Panc1 (cell line): ENCODE measurements at regions not wholly inside any gene's neighbourhood (a gene's known extent, or its start where the extent isn't known, plus 50 kb on each side); places are given as distances from the start of the nearest gene placed in this dataset.
"Not testable (repeated sequence)": the region's sequence is repeated elsewhere in the genome, so short reads cannot be mapped to it uniquely, and the experiment has no call there.

Source experiments
- ATAC-seq: fragments of 200-7000 bp; cut with Tn5 transposase; 2 replicates; pipeline ENCODE4 v1.9.1; 2020; ENCODE audit warnings: mild to moderate bottlenecking, moderate library complexity
- BruUV-seq: library from RNA; stranded (reverse); fragments of 400-500 nt; replicated peaks from 2 replicates; lab custom pipeline; 2021; lab: Mats Ljungman, UMichigan
- CTCF ChIA-PET: fragments of 300-600 bp; sonication (Branson Sonifier 250); formaldehyde crosslinking; loops from one replicate; lab custom pipeline; 2022; ENCODE audit warnings: antibody characterized with exemption; lab: Charles Lee
- POLR2A ChIA-PET: fragments of 300-600 bp; sonication (Branson Sonifier 250); formaldehyde crosslinking; loops from one replicate; lab custom pipeline; 2022; ENCODE audit warnings: antibody characterized with exemption; lab: Charles Lee
- DNase-seq: peaks from one replicate; pipeline ENCODE4 v3.0.0-alpha.2; 2010; ENCODE audit warnings: low read depth, low spot score
- H3K27ac ChIP-seq: 2 replicates; pipeline ENCODE4 v1.5.1; 2011; ENCODE audit warnings: mild to moderate bottlenecking, low read length, inconsistent platforms
- H3K27me3 ChIP-seq: fragments of 200-500 bp; sonication (Bioruptor generic); 2 replicates; pipeline ENCODE4 v1.6.0; 2014; ENCODE audit warnings: low read length, inconsistent platforms; ENCODE audit not compliant: control insufficient read depth, insufficient read depth
- H3K36me3 ChIP-seq: fragments of 200-500 bp; sonication (Bioruptor generic); 2 replicates; pipeline ENCODE4 v1.5.1; 2014; ENCODE audit warnings: inconsistent platforms, mild to moderate bottlenecking, low read length, moderate library complexity; ENCODE audit not compliant: control insufficient read depth, insufficient read depth
- H3K4me1 ChIP-seq: 2 replicates; pipeline ENCODE4 v1.5.1; 2011; ENCODE audit warnings: inconsistent platforms, mild to moderate bottlenecking, low read length, moderate library complexity; ENCODE audit not compliant: control insufficient read depth, insufficient read depth
- H3K4me3 ChIP-seq, 2 experiments: 2 replicates each; pipeline ENCODE4 v1.5.1; 2011 to 2012; ENCODE audit warnings: low read depth in 2 of 2, low read length in 2 of 2, mild to moderate bottlenecking in 2 of 2, inconsistent platforms in 1 of 2, moderate library complexity in 1 of 2
- H3K9me3 ChIP-seq: fragments of 200-500 bp; sonication (Bioruptor generic); 2 replicates; pipeline ENCODE4 v1.5.1; 2014; ENCODE audit warnings: low read depth, mild to moderate bottlenecking, inconsistent platforms, low read length, moderate library complexity; ENCODE audit not compliant: control insufficient read depth, insufficient read depth
- CTCF ChIP-seq: fragments of 450-650 bp; IDR thresholded peaks from 2 replicates; pipeline ENCODE4 v1.5.1; 2017; ENCODE audit warnings: mild to moderate bottlenecking
- POLR2AphosphoS5 ChIP-seq: IDR thresholded peaks from 2 replicates; pipeline ENCODE4 v1.6.1; 2012; ENCODE audit warnings: mild to moderate bottlenecking, low read depth, low read length, moderate library complexity
- SIN3A ChIP-seq: IDR thresholded peaks from 2 replicates; pipeline ENCODE4 v1.6.1; 2012; ENCODE audit warnings: low read depth, mild to moderate bottlenecking, low read length, moderate library complexity, borderline replicate concordance; ENCODE audit not compliant: insufficient read depth
- TCF7L2 ChIP-seq: IDR thresholded peaks from 2 replicates; pipeline ENCODE4 v1.6.1; 2011; ENCODE audit warnings: mild to moderate bottlenecking, low read depth, low read length, inconsistent platforms
- in situ Hi-C: cut with HindIII; loops from 2 replicates; pipeline ENCODE4 v1.10.0; 2016; ENCODE audit warnings: low sequenced_read_pairs, low pct_unique_long_range_greater_than_20kb
- intact Hi-C: fragments of 100-400 bp; cut with micrococcal nuclease; formaldehyde crosslinking; loops from one replicate; pipeline ENCODE4 v1.10.0; 2022; ENCODE audit not compliant: unreplicated experiment
- TF ChIP-seq, protein P1 (sequence below), 2 experiments: IDR thresholded peaks; 2 replicates each; pipeline ENCODE4 v1.6.1; 2011 to 2012; ENCODE audit warnings: low read depth in 2 of 2, control low read depth in 1 of 2, low read length in 1 of 2, mild to moderate bottlenecking in 1 of 2, moderate library complexity in 1 of 2; ENCODE audit not compliant: insufficient read depth in 1 of 2

DNA sequence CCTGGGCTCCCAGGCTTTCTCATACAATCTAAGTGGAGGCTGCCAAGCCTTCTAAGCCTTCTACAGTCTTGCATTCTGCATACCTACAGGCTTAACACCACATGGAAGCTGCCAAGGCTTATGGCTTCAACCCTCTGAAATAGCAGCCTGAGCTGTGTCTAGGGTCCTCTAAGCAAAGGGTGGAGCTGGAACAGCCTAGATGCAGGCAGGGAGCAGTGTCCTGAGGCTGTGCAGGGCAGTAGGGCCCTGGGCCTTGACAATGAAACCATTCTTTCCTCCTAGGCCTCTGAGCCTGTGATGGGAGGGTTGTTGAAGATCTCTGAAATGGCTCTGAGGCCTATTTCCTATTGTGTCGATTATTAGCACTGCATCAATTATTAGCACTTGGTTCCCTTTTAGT is 150.9 kb upstream of the GRK3 start:
- intact Hi-C loops (no loop called here), in situ Hi-C loops (no loop called here)
- TF ChIP-seq POLR2AphosphoS5 (no peak), SIN3A (no peak), TCF7L2 (no peak), CTCF (no peak)
- TF ChIP-seq, protein P1, sequence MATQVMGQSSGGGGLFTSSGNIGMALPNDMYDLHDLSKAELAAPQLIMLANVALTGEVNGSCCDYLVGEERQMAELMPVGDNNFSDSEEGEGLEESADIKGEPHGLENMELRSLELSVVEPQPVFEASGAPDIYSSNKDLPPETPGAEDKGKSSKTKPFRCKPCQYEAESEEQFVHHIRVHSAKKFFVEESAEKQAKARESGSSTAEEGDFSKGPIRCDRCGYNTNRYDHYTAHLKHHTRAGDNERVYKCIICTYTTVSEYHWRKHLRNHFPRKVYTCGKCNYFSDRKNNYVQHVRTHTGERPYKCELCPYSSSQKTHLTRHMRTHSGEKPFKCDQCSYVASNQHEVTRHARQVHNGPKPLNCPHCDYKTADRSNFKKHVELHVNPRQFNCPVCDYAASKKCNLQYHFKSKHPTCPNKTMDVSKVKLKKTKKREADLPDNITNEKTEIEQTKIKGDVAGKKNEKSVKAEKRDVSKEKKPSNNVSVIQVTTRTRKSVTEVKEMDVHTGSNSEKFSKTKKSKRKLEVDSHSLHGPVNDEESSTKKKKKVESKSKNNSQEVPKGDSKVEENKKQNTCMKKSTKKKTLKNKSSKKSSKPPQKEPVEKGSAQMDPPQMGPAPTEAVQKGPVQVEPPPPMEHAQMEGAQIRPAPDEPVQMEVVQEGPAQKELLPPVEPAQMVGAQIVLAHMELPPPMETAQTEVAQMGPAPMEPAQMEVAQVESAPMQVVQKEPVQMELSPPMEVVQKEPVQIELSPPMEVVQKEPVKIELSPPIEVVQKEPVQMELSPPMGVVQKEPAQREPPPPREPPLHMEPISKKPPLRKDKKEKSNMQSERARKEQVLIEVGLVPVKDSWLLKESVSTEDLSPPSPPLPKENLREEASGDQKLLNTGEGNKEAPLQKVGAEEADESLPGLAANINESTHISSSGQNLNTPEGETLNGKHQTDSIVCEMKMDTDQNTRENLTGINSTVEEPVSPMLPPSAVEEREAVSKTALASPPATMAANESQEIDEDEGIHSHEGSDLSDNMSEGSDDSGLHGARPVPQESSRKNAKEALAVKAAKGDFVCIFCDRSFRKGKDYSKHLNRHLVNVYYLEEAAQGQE (IDR thresholded peaks at IDR 0.05; ENCODE audit: insufficient read depth in 1 of 2, low read depth in 2 of 2, low read length in 1 of 2), result no peak
- no peaks in the 10 kb centered on the region for H3K9me3 ChIP-seq
- no TSS peak for BruUV-seq
- no peaks in the 10 kb centered on the region for H3K36me3 ChIP-seq
- ATAC-seq (no peak), DNase-seq (no peak)
- no peaks in the 10 kb centered on the region for H3K27me3 ChIP-seq
- no peak overlapping the region for H3K4me3 ChIP-seq
- H3K4me1 ChIP-seq, result no peaks in the 10 kb centered on the region
- ChIA-PET CTCF (no interaction called here), POLR2A (no interaction called here)
- no peak overlapping the region for H3K27ac ChIP-seq

- intact Hi-C loops, POLR2A ChIA-PET: not testable (repeated sequence)
Observed at GRCh38 chr22:25415731-25416130, 148.7 kb upstream of the GRK3 start.

GRCh38 chr22:25417826-25418225 is 146.6 kb upstream of the GRK3 start:
- intact Hi-C loops, CTCF ChIA-PET, H3K9me3 ChIP-seq, BruUV-seq, DNase-seq, ATAC-seq, H3K27me3 ChIP-seq, H3K4me1 ChIP-seq, H3K36me3 ChIP-seq, in situ Hi-C loops, H3K4me3 ChIP-seq, POLR2A ChIA-PET, H3K27ac ChIP-seq: not testable (repeated sequence)

More at GRCh38 chr22:25415731-25416130, 148.7 kb upstream of the GRK3 start:
- CTCF ChIA-PET, ATAC-seq, H3K4me3 ChIP-seq, BruUV-seq, in situ Hi-C loops, H3K27me3 ChIP-seq, DNase-seq, H3K4me1 ChIP-seq, H3K9me3 ChIP-seq, H3K27ac ChIP-seq, H3K36me3 ChIP-seq: not testable (repeated sequence)
